PC-9 (cell line): ENCODE measurements at regions not wholly inside any gene's neighbourhood (a gene's known extent, or its start where the extent isn't known, plus 50 kb on each side); places are given as distances from the start of the nearest gene placed in this dataset.
"Not testable (repeated sequence)": the region's sequence is repeated elsewhere in the genome, so short reads cannot be mapped to it uniquely, and the experiment has no call there.

Experiments used
- BruUV-seq: library from RNA; stranded (reverse); fragments of 400-500 nt; replicated peaks from 2 replicates; lab custom pipeline; 2021; lab: Mats Ljungman, UMichigan
- CTCF ChIA-PET: fragments of 300-600 bp; sonication (Branson Sonifier 250); formaldehyde crosslinking; loops from one replicate; lab custom pipeline; 2022; ENCODE audit warnings: antibody characterized with exemption; lab: Charles Lee
- POLR2A ChIA-PET: fragments of 300-600 bp; sonication (Branson Sonifier 250); formaldehyde crosslinking; loops from one replicate; lab custom pipeline; 2022; ENCODE audit warnings: antibody characterized with exemption; ENCODE audit not compliant: unreplicated experiment; lab: Charles Lee
- DNase-seq, 2 experiments: peaks; one replicate each; pipeline versions ENCODE4 v3.0.0 to v3.0.0-alpha.2; 2015 to 2022; ENCODE audit warnings: mixed read lengths in 1 of 2
- H2AFZ ChIP-seq: fragments of 200-600 bp; sonication (generic); 2 replicates; pipeline ENCODE4 v1.8.1; 2017; ENCODE audit warnings: antibody characterized with exemption
- H3F3A ChIP-seq: fragments of 200-600 bp; sonication (generic); 2 replicates; pipeline ENCODE4 v1.8.1; 2017; ENCODE audit warnings: antibody characterized with exemption, mild to moderate bottlenecking, low read depth; ENCODE audit not compliant: insufficient read depth
- H3K27ac ChIP-seq: fragments of 200-600 bp; sonication (generic); 2 replicates; pipeline ENCODE4 v1.6.1; 2016; ENCODE audit warnings: mixed run types
- H3K27me3 ChIP-seq: fragments of 200-600 bp; sonication (generic); 2 replicates; pipeline ENCODE4 v1.6.1; 2016; ENCODE audit warnings: low read depth, mixed run types; ENCODE audit not compliant: insufficient read depth
- H3K36me3 ChIP-seq: fragments of 200-600 bp; sonication (generic); 2 replicates; pipeline ENCODE4 v1.6.1; 2016; ENCODE audit warnings: low read depth, mixed run types
- H3K4me1 ChIP-seq: fragments of 200-600 bp; sonication (generic); replicated peaks from 2 replicates; pipeline ENCODE4 v1.6.1; 2016; ENCODE audit warnings: mixed run types; ENCODE audit not compliant: insufficient read depth
- H3K4me2 ChIP-seq: fragments of 200-600 bp; sonication (generic); 2 replicates; pipeline ENCODE4 v1.6.1; 2017; ENCODE audit warnings: mixed run types
- H3K4me3 ChIP-seq: fragments of 200-600 bp; sonication (generic); 2 replicates; pipeline ENCODE4 v1.6.1; 2016; ENCODE audit warnings: mixed run types
- H3K79me2 ChIP-seq: fragments of 200-600 bp; sonication (generic); 2 replicates; pipeline ENCODE4 v1.6.1; 2017; ENCODE audit warnings: low read depth, mixed run types
- H3K9me2 ChIP-seq: fragments of 200-600 bp; sonication (generic); 2 replicates; pipeline ENCODE4 v1.8.1; 2017; ENCODE audit warnings: mild to moderate bottlenecking; ENCODE audit not compliant: insufficient read depth
- H3K9me3 ChIP-seq: fragments of 200-600 bp; sonication (generic); 2 replicates; pipeline ENCODE4 v1.8.1; 2016; ENCODE audit warnings: low read depth; ENCODE audit not compliant: insufficient read depth
- H4K20me1 ChIP-seq: fragments of 200-600 bp; sonication (generic); 2 replicates; pipeline ENCODE4 v1.8.1; 2017; ENCODE audit not compliant: insufficient read depth
- EZH2 ChIP-seq: fragments of 200-600 bp; sonication (generic); IDR thresholded peaks from 2 replicates; pipeline ENCODE4 v1.8.0; 2017; ENCODE audit warnings: antibody characterized with exemption, low read depth
- intact Hi-C: fragments of 100-400 bp; cut with micrococcal nuclease; formaldehyde crosslinking; loops from one replicate; pipeline ENCODE4 v1.10.0; 2022; ENCODE audit not compliant: unreplicated experiment
- TF ChIP-seq, protein P1 (sequence below): fragments of 200-600 bp; sonication (generic); conservative IDR thresholded peaks from 2 replicates; pipeline ENCODE4 v1.6.1; 2017; ENCODE audit warnings: mixed run types, antibody characterized with exemption, mild to moderate bottlenecking, moderate library complexity

GRCh38 chr14:106422066-106422465 is 895.7 kb downstream of the TMEM121 start:
- Histone ChIP-seq H3K36me3 (no peaks in the 10 kb centered on the region), H3K9me3 (no peaks in the 10 kb centered on the region; the same call in 1 of the 2 replicates), H3F3A (no peaks in the 10 kb centered on the region), H3K4me3 (no peak overlapping the region), H3K4me2 (no peak overlapping the region), H3K27ac (no peak overlapping the region), H3K9me2 (no peaks in the 10 kb centered on the region), H3K79me2 (no peaks in the 10 kb centered on the region), H3K27me3 (peaks cover 11% of the 10 kb centered on the region; the same call in 1 of the 2 replicates), H3K4me1 (no peaks in the 10 kb centered on the region), H4K20me1 (no peaks in the 10 kb centered on the region), H2AFZ (no peak overlapping the region)
- ChIA-PET CTCF (interaction anchor here (1.0 kb wide), 1 partner anchor 14 kb away, joined by 3 read pairs; no protein-coding TSS in a partner anchor), POLR2A (no interaction called here)
- DNase-seq: no peak
- intact Hi-C loops: no loop called here
- TF ChIP-seq, protein P1, sequence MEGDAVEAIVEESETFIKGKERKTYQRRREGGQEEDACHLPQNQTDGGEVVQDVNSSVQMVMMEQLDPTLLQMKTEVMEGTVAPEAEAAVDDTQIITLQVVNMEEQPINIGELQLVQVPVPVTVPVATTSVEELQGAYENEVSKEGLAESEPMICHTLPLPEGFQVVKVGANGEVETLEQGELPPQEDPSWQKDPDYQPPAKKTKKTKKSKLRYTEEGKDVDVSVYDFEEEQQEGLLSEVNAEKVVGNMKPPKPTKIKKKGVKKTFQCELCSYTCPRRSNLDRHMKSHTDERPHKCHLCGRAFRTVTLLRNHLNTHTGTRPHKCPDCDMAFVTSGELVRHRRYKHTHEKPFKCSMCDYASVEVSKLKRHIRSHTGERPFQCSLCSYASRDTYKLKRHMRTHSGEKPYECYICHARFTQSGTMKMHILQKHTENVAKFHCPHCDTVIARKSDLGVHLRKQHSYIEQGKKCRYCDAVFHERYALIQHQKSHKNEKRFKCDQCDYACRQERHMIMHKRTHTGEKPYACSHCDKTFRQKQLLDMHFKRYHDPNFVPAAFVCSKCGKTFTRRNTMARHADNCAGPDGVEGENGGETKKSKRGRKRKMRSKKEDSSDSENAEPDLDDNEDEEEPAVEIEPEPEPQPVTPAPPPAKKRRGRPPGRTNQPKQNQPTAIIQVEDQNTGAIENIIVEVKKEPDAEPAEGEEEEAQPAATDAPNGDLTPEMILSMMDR: no peak
- TF ChIP-seq EZH2: no peak
- no TSS peak for BruUV-seq

GRCh38 chr14:106425150-106425549 is 898.8 kb downstream of the TMEM121 start:
- H3K27me3 ChIP-seq: peaks cover 11% of the 10 kb centered on the region; the same call in 1 of the 2 replicates
- H4K20me1 ChIP-seq, H3K4me1 ChIP-seq, POLR2A ChIA-PET, H2AFZ ChIP-seq, H3K27ac ChIP-seq, H3F3A ChIP-seq, H3K36me3 ChIP-seq, BruUV-seq, H3K9me2 ChIP-seq, CTCF ChIA-PET, H3K4me2 ChIP-seq, DNase-seq, H3K9me3 ChIP-seq, H3K79me2 ChIP-seq, H3K4me3 ChIP-seq, intact Hi-C loops: not testable (repeated sequence)

GRCh38 chr14:106436310-106436905 is 910.0 kb downstream of the TMEM121 start:
- Histone ChIP-seq H2AFZ (no peak overlapping the region), H3K4me1 (no peaks in the 10 kb centered on the region), H3K9me3 (no peaks in the 10 kb centered on the region), H4K20me1 (no peaks in the 10 kb centered on the region), H3K79me2 (no peaks in the 10 kb centered on the region), H3K4me3 (no peak overlapping the region), H3K36me3 (no peaks in the 10 kb centered on the region), H3F3A (no peaks in the 10 kb centered on the region), H3K27me3 (peaks cover 17% of the 10 kb centered on the region), H3K9me2 (no peaks in the 10 kb centered on the region), H3K4me2 (no peak overlapping the region), H3K27ac (no peak overlapping the region)
- BruUV-seq: no TSS peak
- TF ChIP-seq, protein P1: peak; percentile 67
- no peak for TF ChIP-seq EZH2
- CTCF ChIA-PET: interaction anchor here (0.7 kb wide), 2 partner anchors 9 to 15 kb away, joined by 3 read pairs; no protein-coding TSS in a partner anchor
- POLR2A ChIA-PET: no interaction called here
- intact Hi-C loops: no loop called here
- no peak for DNase-seq

GRCh38 chr14:106442857-106443256 is 916.5 kb downstream of the TMEM121 start:
- ChIA-PET CTCF (no interaction called here), POLR2A (no interaction called here)
- TF ChIP-seq, protein P1: peak; percentile 38; the same call in 1 of the 2 replicates
- TF ChIP-seq EZH2: no peak
- H3K4me3 ChIP-seq: no peak overlapping the region
- H2AFZ ChIP-seq: no peak overlapping the region
- no peak overlapping the region for H3K4me2 ChIP-seq
- no peaks in the 10 kb centered on the region for H3K79me2 ChIP-seq
- no peaks in the 10 kb centered on the region for H4K20me1 ChIP-seq
- no peak overlapping the region for H3K27ac ChIP-seq
- intact Hi-C loops: no loop called here
- no peaks in the 10 kb centered on the region for H3K9me2 ChIP-seq
- H3K4me1 ChIP-seq: no peaks in the 10 kb centered on the region
- H3F3A ChIP-seq: no peaks in the 10 kb centered on the region
- no TSS peak for BruUV-seq
- no peaks in the 10 kb centered on the region for H3K9me3 ChIP-seq
- H3K36me3 ChIP-seq: no peaks in the 10 kb centered on the region
- DNase-seq: no peak
- H3K27me3 ChIP-seq: peaks cover 23% of the 10 kb centered on the region
